Astrocyte of the hippocampus (primary cell): ENCODE measurements at regions not wholly inside any gene's neighbourhood (a gene's known extent, or its start where the extent isn't known, plus 50 kb on each side); places are given as distances from the start of the nearest gene placed in this dataset.
A peak's percentile ranks its signal among the peaks of the same experiment; 100 is the strongest.
"Not testable (repeated sequence)": the region's sequence is repeated elsewhere in the genome, so short reads cannot be mapped to it uniquely, and the experiment has no call there.

Experiments
- DNase-seq: peaks from one replicate; pipeline ENCODE4 v3.0.0; 2011; ENCODE audit warnings: low read depth, low spot score

DNA sequence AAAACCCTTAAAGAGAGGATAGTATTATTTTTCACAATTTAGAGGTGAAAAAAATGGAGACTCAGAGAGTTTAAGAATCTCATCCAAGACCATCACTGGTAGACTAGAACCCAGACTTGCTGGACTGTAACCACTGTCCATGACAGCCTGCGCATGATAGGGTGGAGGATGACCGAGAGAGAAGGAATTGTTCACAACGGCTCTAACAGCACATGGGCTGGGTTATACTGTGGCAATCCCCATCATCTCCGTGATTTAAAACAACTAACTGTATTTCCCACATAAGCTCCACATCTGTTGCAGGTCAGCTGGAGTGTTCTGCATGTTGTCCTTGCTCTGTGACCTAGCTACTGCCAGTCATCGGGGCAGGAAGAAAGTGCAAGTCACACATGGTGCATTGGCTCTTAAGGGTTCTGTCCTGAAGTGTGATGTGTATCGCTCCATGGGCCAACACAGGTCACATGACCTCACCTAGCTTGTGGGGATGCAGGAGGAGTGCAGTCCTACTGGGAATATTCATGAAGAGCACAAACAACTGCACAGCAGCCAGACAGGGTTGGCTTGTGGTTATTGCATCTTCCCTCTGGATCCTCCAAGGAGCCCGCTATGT is 131.2 kb upstream of the MPHOSPH6 start:
- DNase-seq, result no peak

DNA sequence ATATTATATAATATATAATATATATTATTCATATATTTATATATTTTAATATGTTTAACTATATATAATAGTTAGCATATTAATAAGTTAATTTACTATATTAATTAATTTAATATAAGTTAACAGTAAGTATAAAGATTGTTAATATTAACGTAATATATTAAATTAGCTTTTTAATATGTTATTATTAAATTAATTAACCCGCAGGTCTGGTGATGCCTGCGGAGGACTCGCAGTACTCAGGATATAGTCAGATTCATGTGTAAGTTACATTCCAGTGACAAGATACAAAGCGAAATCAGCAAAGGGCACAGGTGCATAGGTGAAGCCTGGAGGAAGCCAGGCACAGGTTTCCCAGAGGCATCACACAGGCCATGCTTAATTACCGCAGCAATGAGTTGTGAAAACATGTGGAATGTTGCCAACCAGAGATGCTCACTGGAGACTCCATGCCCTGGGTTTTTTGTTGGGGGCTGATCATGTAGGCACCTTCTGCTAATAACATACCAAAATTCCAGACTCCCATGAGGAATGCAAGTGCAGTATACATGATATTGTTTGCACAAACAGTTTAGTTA is 130.4 kb upstream of the MPHOSPH6 start:
- DNase-seq, result no peak

DNA sequence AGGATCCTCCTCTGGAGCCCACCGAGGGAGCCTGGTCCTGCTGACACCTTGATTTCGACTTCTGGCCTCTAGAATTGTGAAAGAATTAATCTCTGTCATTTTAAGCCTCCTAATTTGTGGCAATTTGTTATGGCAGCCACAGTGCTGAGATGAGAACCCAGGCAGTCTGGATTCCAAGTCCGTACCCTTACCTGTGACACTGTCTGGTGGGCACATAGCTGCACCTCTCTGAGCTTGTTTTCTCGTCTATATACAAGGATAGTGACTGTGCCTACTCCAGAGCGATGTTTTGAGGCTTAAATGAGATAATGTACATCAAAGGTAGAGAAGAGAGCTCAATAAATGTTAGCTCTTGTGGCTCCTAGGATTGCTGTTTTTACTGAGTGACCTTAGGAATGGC is 128.4 kb upstream of the MPHOSPH6 start:
- DNase-seq, result no peak

DNA sequence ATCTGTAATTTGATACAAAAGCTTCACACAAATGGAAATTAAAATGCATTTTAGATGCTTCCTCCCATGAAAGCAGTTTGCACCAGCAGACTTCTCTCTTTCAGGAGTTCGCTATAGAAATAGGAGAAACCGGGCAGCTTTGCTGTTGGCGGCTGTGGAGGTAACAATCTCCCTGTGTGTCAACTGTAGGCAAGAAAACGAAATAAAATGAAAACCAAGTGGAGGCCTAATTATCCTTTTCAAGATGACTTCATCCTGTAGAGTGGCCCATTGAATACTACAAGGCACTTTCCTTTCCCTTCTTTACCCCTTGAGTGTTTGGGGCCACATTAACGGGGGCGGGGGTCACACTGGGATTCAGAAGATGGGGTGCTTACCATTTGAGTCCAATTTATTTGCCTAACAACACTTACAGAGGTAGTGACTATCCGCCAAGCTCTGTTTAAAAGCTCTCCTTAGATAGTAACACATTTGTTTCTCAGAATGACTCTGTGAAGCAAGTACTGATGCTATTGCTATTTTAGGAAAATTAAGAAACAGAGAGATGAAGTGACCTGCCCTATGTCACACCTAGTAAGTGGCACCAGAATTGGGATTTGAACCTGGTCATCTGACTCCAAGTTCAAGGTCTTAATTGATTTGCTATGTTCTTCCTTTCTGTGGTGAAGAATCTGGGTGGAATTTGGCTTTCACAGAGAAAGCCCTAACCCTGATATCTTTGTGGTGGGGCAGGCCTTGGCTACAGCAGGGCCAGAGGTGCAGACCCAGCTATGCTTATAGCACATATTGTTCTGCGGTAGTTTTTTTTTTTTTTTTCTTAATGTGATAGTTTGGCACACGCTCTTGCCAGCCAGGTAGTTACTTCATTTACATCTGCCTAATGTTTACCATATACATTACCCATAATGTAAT is 125.5 kb upstream of the MPHOSPH6 start:
- DNase-seq, result no peak

DNA sequence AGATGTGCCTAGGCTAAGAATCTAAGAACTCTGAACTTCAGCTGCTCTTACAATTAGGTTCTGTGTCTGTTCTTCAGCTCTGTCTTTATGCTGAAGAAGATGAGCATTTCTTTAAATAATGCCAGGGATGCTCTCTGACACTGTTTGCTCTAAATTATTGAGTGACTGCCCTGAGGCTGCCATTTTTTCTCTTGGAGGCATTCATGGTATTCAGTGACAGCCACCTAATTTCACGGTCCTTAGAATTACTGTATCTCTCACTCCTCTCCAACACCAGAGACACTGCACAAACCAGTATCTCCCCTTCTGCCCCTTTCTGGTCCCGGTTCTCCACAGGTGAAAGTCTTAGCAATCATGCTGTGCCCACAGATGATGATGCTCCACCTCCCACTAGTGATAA is 123.6 kb upstream of the MPHOSPH6 start:
- no peak for DNase-seq

DNA sequence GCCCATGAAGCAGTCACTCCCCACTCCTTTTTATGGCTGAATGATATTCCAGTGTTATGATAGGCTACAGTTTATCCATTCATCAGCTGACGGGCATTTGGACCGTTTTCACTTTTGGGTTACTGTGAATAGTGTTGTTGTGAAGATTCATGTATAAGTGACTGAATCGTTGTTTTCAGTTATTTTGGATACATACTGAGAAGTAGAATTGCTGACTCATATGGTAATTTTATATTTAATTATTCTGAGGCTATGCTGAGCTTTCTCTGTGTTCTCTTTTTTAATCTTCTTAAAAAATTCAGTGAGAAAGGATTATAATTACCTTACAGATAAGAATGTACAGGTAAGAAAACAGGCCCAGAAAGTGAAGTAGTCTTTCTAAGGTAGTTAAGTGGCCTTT is 117.9 kb upstream of the MPHOSPH6 start:
- no peak for DNase-seq

GRCh38 chr16:82282662-82283061 is 112.6 kb upstream of the MPHOSPH6 start:
- no peak for DNase-seq

DNA sequence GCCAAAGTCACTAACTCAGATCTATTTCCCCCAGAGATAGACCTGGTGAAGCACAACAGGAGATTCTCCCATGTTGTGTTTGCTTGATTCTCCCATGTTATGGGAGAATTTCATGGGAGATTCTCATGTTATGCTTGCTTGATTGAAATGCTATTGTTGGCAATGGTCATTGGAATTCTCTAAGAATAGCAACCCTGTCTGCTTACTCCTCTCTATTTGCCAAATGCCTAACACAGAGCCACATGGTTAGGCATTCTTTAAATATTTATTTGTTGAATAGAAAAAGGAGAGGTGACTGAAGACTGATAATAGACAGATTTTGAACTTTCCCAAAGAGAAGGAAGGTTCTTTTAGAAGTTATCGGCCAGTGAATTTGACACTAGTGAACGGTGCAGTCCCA is 111.5 kb upstream of the MPHOSPH6 start:
- DNase-seq, result peak; percentile 11

DNA sequence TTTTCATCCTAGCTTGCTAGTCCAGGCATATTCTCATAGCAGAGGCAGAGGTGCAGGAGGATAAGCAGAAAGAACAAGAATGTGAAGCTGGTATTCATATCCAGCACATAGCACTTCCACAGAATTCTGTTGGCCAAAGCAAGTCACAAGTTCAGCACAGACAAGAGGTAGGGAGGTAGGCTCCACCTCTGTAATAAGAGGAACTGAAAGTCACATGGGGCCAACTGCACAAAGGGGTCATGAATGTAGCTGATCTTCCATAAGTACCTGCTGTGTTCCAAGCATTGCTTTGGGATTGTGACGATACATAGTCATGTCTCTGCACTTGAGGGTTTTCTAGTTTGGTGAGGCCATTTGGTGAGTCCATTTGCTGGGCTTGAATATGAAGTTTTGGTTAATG is 110.8 kb upstream of the MPHOSPH6 start:
- DNase-seq, result no peak

DNA sequence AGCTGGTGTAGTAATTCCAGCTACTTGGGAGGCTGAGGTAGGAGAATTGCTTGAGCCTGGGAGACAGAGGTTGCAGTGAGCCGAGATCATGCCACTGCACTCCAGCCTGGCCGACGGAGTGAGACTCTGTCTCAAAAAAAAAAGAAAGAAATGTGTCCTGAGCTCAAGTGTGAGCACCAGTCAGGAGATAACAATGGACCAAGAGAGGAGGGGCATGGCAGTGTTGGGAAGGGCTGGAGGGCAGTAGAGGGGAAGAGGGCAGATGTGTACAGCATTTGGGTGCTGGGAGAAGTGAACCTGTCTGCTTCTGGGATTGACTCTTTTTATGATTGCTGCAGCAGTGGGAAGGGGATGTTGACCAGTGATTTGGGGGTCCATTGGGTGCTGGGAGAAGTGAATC is 105.3 kb upstream of the MPHOSPH6 start:
- DNase-seq, result not testable (repeated sequence)

DNA sequence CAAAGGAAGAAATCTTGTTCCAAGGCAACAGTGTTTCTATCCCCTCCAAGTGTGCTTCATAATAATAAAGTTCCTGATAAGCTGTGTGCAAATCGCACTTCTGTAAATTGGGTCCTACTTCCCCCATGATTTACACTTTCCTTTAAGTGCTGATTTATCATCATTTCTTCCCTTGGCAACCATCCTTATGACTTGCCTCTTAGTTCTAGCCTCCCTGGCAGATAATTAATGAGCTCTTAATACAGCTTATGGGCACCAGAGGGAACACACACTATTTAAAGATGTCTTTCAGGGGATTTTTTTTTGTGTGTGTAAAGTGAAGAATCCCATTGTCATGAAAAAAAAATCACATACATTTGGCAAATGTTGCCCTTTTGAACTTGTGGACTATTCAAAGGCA is 101.6 kb upstream of the MPHOSPH6 start:
- DNase-seq, result no peak

GRCh38 chr16:82267675-82268074 is 97.7 kb upstream of the MPHOSPH6 start:
- not testable (repeated sequence) for DNase-seq

- DNase-seq, result no peak
Measured at GRCh38 chr16:82265809-82266208, 95.8 kb upstream of the MPHOSPH6 start.

- no peak for DNase-seq
Measured at GRCh38 chr16:82264756-82265155, 94.7 kb upstream of the MPHOSPH6 start.

DNA sequence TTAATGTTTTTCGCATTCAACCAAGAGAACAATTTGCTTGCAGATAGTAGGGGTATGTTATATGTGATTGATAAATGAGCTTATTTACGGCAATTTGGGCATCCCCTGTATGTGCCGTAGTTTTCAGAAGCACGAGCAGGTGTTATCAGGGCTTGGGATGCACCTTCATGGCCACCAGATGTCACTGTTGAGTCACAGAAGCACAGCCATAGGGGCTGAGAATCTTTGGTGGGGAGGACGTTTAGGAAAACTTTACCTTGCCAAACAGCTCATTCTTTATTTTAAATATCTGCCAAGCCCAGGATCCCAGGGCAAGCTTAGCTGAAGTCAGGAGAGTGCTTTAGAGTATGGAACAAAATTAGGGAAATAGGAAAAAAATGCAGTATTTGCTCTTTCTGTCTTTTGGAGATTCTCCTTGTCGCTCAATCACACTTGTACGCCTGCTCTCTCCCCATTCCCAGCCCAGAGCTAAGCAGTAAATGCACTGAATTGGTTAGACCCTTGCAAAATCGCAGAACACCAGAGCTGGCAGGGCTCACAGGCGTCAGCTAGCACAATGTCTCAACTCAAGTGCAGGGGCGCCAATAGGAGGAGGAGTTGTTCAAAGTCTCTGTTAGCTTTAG is 93.6 kb upstream of the MPHOSPH6 start:
- DNase-seq, result peak; percentile 73

DNA sequence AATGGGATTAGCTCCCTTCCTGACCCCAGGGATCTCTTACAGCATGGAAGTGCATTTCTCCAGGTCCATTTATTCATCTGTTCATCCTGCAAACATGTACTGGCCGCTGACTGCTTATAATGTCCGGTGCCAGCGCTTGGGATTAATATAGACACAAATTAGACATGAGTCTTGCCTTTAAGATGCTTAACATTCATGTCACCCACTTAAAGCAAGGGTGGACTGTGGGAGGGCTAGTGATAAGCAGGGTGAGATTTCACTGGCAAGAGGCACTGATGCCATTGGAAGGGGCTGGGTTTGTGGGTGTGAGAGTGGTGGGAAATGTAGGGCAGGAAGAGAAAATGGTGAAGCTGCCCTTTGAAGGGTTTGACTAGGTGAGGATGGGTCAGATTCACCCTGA is 92.2 kb upstream of the MPHOSPH6 start:
- DNase-seq, result no peak

DNA sequence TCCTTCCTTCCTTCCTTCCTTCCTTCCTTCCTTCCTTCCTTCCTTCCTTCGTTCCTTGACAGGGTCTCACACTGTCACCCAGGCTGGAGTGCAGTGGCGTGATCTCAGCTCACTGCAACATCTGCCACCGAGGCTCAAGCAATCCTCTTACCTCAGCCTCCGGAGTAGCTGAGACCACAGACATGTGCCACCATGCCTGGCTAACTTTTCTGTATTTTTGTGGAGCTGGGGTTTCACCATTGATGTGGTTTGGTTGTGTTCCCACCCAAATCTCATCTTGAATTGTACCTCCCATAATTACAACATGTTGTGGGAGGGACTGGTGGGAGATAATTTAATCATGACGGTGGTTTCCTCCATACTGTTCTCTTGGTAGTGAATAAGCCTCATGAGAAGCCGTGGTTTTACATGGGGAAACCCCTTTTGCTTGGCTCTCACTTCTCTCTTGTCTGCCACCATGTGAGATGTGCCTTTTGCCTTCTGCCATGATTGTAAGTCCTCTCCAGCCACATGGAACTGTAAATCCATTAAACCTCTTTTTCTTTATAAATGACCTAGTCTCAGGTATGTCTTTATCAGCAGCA is 90.3 kb upstream of the MPHOSPH6 start:
- no peak for DNase-seq

- DNase-seq, result no peak
Measured at GRCh38 chr16:82259731-82260130, 89.7 kb upstream of the MPHOSPH6 start.

- DNase-seq, result no peak
Measured at GRCh38 chr16:82257990-82258389, 88.0 kb upstream of the MPHOSPH6 start.

DNA sequence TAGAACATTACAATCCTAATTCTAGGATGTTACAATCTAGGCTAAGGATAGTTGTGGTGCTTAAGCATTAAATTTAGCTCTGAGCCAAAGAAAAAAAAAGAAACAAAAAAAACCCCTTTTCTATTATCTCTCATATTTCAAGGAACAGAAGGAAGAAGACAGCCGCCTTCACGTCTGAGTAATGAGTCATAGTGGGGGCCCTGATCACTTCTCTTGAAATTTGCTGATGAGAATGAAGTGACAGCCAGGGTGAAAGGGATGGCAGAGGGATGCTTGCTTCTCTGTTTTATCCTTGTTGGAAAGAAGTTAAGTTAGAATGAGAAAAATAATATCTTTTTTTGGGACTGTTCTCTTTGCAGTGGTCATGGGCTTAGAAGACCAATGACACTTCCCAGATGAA is 82.6 kb upstream of the MPHOSPH6 start:
- no peak for DNase-seq

DNA sequence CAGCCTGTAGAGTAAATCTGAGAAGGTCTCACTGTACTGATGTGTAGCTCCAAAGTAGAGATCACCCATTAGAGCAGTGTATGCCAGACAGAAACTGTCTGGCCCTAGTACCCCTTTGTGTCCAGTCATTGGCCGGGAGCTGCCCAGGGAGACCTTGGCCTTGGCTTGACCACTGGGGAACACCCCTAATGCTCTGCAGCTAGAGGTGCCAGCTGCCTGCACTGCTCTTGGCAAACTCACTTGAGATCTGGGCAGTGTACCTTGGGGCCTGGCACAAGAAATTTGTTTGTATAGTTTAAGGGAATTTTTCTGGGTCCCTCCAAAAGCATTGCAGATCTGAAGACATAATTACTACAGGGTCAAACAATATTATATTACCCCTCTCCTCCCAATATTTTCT is 78.7 kb upstream of the MPHOSPH6 start:
- DNase-seq, result no peak

- no peak for DNase-seq
Measured at GRCh38 chr16:82248012-82248656, 78.1 kb upstream of the MPHOSPH6 start.
